ENCODE measurements at regions not wholly inside any gene's neighbourhood (a gene's known extent, or its start where the extent isn't known, plus 50 kb on each side); places are given as distances from the start of the nearest gene placed in this dataset.

DNA sequence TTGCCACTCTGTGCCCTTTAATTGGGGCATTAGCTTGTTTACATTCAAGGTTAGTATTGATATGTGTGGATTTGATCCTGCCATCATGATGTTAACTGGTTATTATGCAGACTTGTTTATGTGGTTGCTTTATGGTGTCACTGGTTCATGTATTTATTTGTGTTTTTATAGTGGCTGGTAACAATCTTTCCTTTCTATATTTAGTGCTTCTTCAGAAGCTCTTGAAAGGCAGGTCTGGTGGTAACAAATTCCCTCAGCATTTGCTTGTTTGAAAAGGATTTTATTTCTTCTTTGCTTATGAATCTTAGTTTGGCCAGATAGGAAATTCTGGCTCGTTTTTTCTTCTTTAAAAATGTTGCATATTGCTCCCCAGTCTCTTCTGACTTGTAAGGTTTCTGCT, 215.4 kb downstream of the ZC3H11B start:
- Histone ChIP-seq H2BK15ac (ENCODE audit: low read length) (no peak overlapping the region), H3K23ac (ENCODE audit: low read depth, low read length, poor library complexity) (no peak overlapping the region), H4K91ac (ENCODE audit: low read depth, low read length, poor library complexity) (no peak overlapping the region), H3K27ac (replicated peaks; ENCODE audit: low read length) (no peak overlapping the region), H3K18ac (ENCODE audit: low read length) (no peak overlapping the region), H2BK120ac (ENCODE audit: low read depth, low read length) (no peak overlapping the region), H3K4me3 (ENCODE audit: low read length in 2 of 2) (no peak overlapping the region), H4K8ac (ENCODE audit: low read depth, low read length) (no peak overlapping the region), H3K9me3 (replicated peaks in 1 of 2; ENCODE audit: control insufficient read depth in 2 of 2, insufficient read depth in 1 of 2, low read depth in 1 of 2, low read length in 2 of 2) (peaks cover 3 to 14% of the 10 kb centered on the region in 2 donors), H2AK5ac (ENCODE audit: low read depth, low read length) (no peak overlapping the region), H3K4me2 (ENCODE audit: insufficient read depth, low read length, poor library complexity, severe bottlenecking) (no peak overlapping the region), H2BK12ac (ENCODE audit: low read length) (no peak overlapping the region), H3K9ac (ENCODE audit: low read depth, low read length, poor library complexity) (no peak overlapping the region), H2AFZ (ENCODE audit: low read length) (no peak overlapping the region), H3K79me1 (ENCODE audit: low read depth, low read length) (no peaks in the 10 kb centered on the region), H3K4me1 (ENCODE audit: control insufficient read depth in 2 of 2, insufficient read depth in 1 of 2, low read depth in 1 of 2, low read length in 2 of 2) (no peaks in the 10 kb centered on the region), H3K14ac (ENCODE audit: low read length) (no peak overlapping the region), H3K27me3 (ENCODE audit: control insufficient read depth in 3 of 3, insufficient read depth in 3 of 3, low read depth in 1 of 3, low read length in 3 of 3) (no peaks in the 10 kb centered on the region), H2BK5ac (ENCODE audit: low read length) (no peak overlapping the region), H3K36me3 (replicated peaks in 1 of 2; ENCODE audit: control insufficient read depth in 2 of 2, insufficient read depth in 2 of 2, low read length in 2 of 2) (peaks cover 0 to 1% of the 10 kb centered on the region in 2 donors), H3K4ac (ENCODE audit: low read length) (no peak overlapping the region)
- no peak for DNase-seq (ENCODE audit: low spot score)
- WGBS, 2 donors (ENCODE audit: extremely low coverage in 2 of 2, insufficient read length in 2 of 2, insufficient replicate concordance in 1 of 2) = no CpG with 5 or more reads among the region's 1 CpG

- Histone ChIP-seq H3K4ac (ENCODE audit: low read length) (no peak overlapping the region), H4K91ac (ENCODE audit: low read depth, low read length, poor library complexity) (no peak overlapping the region), H3K9ac (ENCODE audit: low read depth, low read length, poor library complexity) (no peak overlapping the region), H3K4me3 (ENCODE audit: low read length in 2 of 2) (no peak overlapping the region), H2BK15ac (ENCODE audit: low read length) (no peak overlapping the region), H3K36me3 (replicated peaks in 1 of 2; ENCODE audit: control insufficient read depth in 2 of 2, insufficient read depth in 2 of 2, low read length in 2 of 2) (peaks cover 0 to 1% of the 10 kb centered on the region in 2 donors), H3K27ac (replicated peaks; ENCODE audit: low read length) (no peak overlapping the region), H3K23ac (ENCODE audit: low read depth, low read length, poor library complexity) (no peak overlapping the region), H2AFZ (ENCODE audit: low read length) (no peak overlapping the region), H3K14ac (ENCODE audit: low read length) (no peak overlapping the region), H3K4me2 (ENCODE audit: insufficient read depth, low read length, poor library complexity, severe bottlenecking) (no peak overlapping the region), H3K18ac (ENCODE audit: low read length) (no peak overlapping the region), H2BK5ac (ENCODE audit: low read length) (no peak overlapping the region), H2BK12ac (ENCODE audit: low read length) (no peak overlapping the region), H3K9me3 (replicated peaks in 1 of 2; ENCODE audit: control insufficient read depth in 2 of 2, insufficient read depth in 1 of 2, low read depth in 1 of 2, low read length in 2 of 2) (peaks cover 3 to 9% of the 10 kb centered on the region in 2 donors), H2AK5ac (ENCODE audit: low read depth, low read length) (no peak overlapping the region), H2BK120ac (ENCODE audit: low read depth, low read length) (no peak overlapping the region), H4K8ac (ENCODE audit: low read depth, low read length) (no peak overlapping the region), H3K4me1 (ENCODE audit: control insufficient read depth in 2 of 2, insufficient read depth in 1 of 2, low read depth in 1 of 2, low read length in 2 of 2) (no peaks in the 10 kb centered on the region), H3K79me1 (ENCODE audit: low read depth, low read length) (no peaks in the 10 kb centered on the region), H3K27me3 (ENCODE audit: control insufficient read depth in 3 of 3, insufficient read depth in 3 of 3, low read depth in 1 of 3, low read length in 3 of 3) (no peaks in the 10 kb centered on the region)
- DNase-seq (ENCODE audit: low spot score) = no peak
Measured at GRCh38 chr1:219391297-219391696, 217.6 kb downstream of the LYPLAL1 start.

- no peaks in the 10 kb centered on the region for H3K79me1 ChIP-seq (ENCODE audit: low read depth, low read length)
- H2BK15ac ChIP-seq (ENCODE audit: low read length) = no peak overlapping the region
- no peak overlapping the region for H2BK12ac ChIP-seq (ENCODE audit: low read length)
- H4K8ac ChIP-seq (ENCODE audit: low read depth, low read length) = no peak overlapping the region
- no peaks in the 10 kb centered on the region for H3K9me3 ChIP-seq (replicated peaks in 1 of 2; ENCODE audit: control insufficient read depth in 2 of 2, insufficient read depth in 1 of 2, low read depth in 1 of 2, low read length in 2 of 2)
- WGBS, 2 donors (ENCODE audit: extremely low coverage in 2 of 2, insufficient read length in 2 of 2, insufficient replicate concordance in 1 of 2) = no CpG with 5 or more reads among the region's 1 CpG
- no peak overlapping the region for H3K4me3 ChIP-seq (ENCODE audit: low read length in 2 of 2)
- no peak overlapping the region for H3K4me2 ChIP-seq (ENCODE audit: insufficient read depth, low read length, poor library complexity, severe bottlenecking)
- no peak overlapping the region for H3K27ac ChIP-seq (replicated peaks; ENCODE audit: low read length)
- H3K27me3 ChIP-seq (ENCODE audit: control insufficient read depth in 3 of 3, insufficient read depth in 3 of 3, low read depth in 1 of 3, low read length in 3 of 3) = no peaks in the 10 kb centered on the region
- no peaks in the 10 kb centered on the region for H3K36me3 ChIP-seq (replicated peaks in 1 of 2; ENCODE audit: control insufficient read depth in 2 of 2, insufficient read depth in 2 of 2, low read length in 2 of 2)
- H3K14ac ChIP-seq (ENCODE audit: low read length) = no peak overlapping the region
- H2AFZ ChIP-seq (ENCODE audit: low read length) = no peak overlapping the region
- H3K23ac ChIP-seq (ENCODE audit: low read depth, low read length, poor library complexity) = no peak overlapping the region
- no peak overlapping the region for H3K9ac ChIP-seq (ENCODE audit: low read depth, low read length, poor library complexity)
- no peak overlapping the region for H2BK5ac ChIP-seq (ENCODE audit: low read length)
- DNase-seq (ENCODE audit: low spot score) = no peak
- H3K4me1 ChIP-seq (ENCODE audit: control insufficient read depth in 2 of 2, insufficient read depth in 1 of 2, low read depth in 1 of 2, low read length in 2 of 2) = no peaks in the 10 kb centered on the region
- no peak overlapping the region for H2AK5ac ChIP-seq (ENCODE audit: low read depth, low read length)
- H3K4ac ChIP-seq (ENCODE audit: low read length) = no peak overlapping the region
- H3K18ac ChIP-seq (ENCODE audit: low read length) = no peak overlapping the region
- no peak overlapping the region for H2BK120ac ChIP-seq (ENCODE audit: low read depth, low read length)
- H4K91ac ChIP-seq (ENCODE audit: low read depth, low read length, poor library complexity) = no peak overlapping the region
Measured at GRCh38 chr1:219387211-219387610, 213.5 kb downstream of the LYPLAL1 start.

GRCh38 chr1:219385787-219386427, 212.2 kb downstream of the LYPLAL1 start:
- Histone ChIP-seq H2BK120ac (ENCODE audit: low read depth, low read length) (no peak overlapping the region), H3K23ac (ENCODE audit: low read depth, low read length, poor library complexity) (no peak overlapping the region), H2BK12ac (ENCODE audit: low read length) (no peak overlapping the region), H3K18ac (ENCODE audit: low read length) (no peak overlapping the region), H3K9ac (ENCODE audit: low read depth, low read length, poor library complexity) (no peak overlapping the region), H3K27me3 (ENCODE audit: control insufficient read depth in 3 of 3, insufficient read depth in 3 of 3, low read depth in 1 of 3, low read length in 3 of 3) (no peaks in the 10 kb centered on the region), H3K36me3 (replicated peaks in 1 of 2; ENCODE audit: control insufficient read depth in 2 of 2, insufficient read depth in 2 of 2, low read length in 2 of 2) (no peaks in the 10 kb centered on the region), H4K91ac (ENCODE audit: low read depth, low read length, poor library complexity) (no peak overlapping the region), H2AFZ (ENCODE audit: low read length) (no peak overlapping the region), H3K4me2 (ENCODE audit: insufficient read depth, low read length, poor library complexity, severe bottlenecking) (no peak overlapping the region), H3K4me3 (ENCODE audit: low read length in 2 of 2) (no peak overlapping the region), H2BK15ac (ENCODE audit: low read length) (no peak overlapping the region), H3K27ac (replicated peaks; ENCODE audit: low read length) (no peak overlapping the region), H3K14ac (ENCODE audit: low read length) (no peak overlapping the region), H3K4me1 (ENCODE audit: control insufficient read depth in 2 of 2, insufficient read depth in 1 of 2, low read depth in 1 of 2, low read length in 2 of 2) (no peaks in the 10 kb centered on the region), H2AK5ac (ENCODE audit: low read depth, low read length) (no peak overlapping the region), H4K8ac (ENCODE audit: low read depth, low read length) (no peak overlapping the region), H3K9me3 (replicated peaks in 1 of 2; ENCODE audit: control insufficient read depth in 2 of 2, insufficient read depth in 1 of 2, low read depth in 1 of 2, low read length in 2 of 2) (no peaks in the 10 kb centered on the region), H3K4ac (ENCODE audit: low read length) (no peak overlapping the region), H3K79me1 (ENCODE audit: low read depth, low read length) (no peaks in the 10 kb centered on the region), H2BK5ac (ENCODE audit: low read length) (no peak overlapping the region)
- WGBS, 2 donors (ENCODE audit: extremely low coverage in 2 of 2, insufficient read length in 2 of 2, insufficient replicate concordance in 1 of 2) = no CpG with 5 or more reads among the region's 3 CpGs
- peak; percentile 3 for DNase-seq (ENCODE audit: low spot score)

Data from neuronal stem cell (in vitro differentiated cells).